ENCODE measurements at regions not wholly inside any gene's neighbourhood (a gene's known extent, or its start where the extent isn't known, plus 50 kb on each side); places are given as distances from the start of the nearest gene placed in this dataset.

DNA sequence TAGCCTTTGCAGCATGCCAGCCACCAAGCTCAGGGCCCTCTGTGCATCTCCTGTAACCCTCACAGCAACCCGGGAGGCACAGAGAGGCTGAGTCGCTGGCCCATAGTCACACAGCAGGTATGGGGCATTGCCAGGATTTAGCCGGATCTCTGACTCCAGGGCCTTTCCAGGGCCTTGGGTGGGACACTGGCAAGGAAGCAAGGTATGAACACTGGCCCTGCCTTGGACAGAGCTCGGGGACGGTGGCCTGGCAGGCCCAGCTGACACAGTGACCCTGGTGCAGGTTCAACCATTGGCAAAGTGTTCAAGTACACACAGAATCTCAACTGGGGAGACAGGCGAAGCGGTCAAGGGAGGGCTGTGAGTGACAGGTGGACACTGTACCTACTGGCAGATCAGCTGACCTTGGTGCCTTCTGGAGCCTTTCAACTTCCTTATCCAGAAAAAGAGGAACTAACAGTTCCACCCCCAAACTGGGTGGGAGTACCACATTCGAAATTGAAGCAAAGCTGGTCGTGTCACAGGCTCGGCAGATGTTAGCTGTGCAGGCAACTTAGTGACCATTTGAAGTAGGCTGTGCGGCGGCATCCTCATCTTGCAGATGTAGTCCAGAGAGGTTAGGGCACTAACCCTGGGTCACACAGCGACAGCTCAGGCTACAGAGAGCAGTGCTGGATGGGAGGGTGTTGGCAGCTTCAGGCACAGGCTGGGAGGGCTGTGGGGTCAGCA is 287.4 kb downstream of the SEC14L1 start:
- POLR2A ChIA-PET, result interaction anchor here (0.5 to 1.0 kb wide), 2 partner anchors 22 to 25 kb away, joined by 3 read pairs; no protein-coding TSS in a partner anchor

DNA sequence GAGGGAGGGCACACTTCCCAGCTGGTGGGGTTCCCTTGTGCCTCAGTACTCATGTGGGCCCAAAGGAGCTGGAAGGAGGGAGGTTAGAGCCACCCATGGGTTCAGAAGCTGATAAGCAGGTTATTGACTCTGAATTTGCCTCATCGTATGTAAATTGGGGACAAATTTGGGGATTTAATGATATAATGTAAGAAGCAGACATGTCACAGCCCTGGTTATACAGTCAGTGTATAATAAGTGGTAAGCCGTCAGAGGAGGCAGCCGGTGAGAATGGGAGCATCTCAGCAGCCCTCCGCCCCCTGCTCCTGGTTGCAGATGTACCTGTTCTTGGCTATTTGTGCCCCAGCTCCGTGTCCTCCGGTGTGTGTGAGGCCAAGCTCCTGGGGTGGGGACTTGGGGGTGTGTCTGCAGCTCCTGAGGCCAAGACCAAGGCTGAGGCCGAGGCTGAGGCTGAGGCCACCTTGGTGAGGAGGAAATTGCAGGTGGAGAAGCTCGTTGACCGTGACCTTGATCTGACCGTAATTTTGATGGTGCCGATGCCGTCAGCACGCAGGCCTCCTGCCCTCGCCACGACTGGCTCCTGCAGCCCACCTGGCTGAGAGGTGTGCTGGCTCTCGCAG is 288.1 kb downstream of the SEC14L1 start:
- CTCF ChIA-PET, result interaction anchor here (0.5 to 3.5 kb wide), 20 partner anchors 9 to 1693 kb away, joined by 3 to 62 read pairs (median 6); no protein-coding TSS in a partner anchor
- TF ChIP-seq, protein P1, sequence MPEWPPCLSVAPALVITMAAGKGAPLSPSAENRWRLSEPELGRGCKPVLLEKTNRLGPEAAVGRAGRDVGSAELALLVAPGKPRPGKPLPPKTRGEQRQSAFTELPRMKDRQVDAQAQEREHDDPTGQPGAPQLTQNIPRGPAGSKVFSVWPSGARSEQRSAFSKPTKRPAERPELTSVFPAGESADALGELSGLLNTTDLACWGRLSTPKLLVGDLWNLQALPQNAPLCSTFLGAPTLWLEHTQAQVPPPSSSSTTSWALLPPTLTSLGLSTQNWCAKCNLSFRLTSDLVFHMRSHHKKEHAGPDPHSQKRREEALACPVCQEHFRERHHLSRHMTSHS (tag by site-specific recombination; IDR thresholded peaks at IDR 0.05), result no peak
- TF ChIP-seq KLF16 (tag by site-specific recombination; IDR thresholded peaks at IDR 0.05), result no peak
- no peak overlapping the region for H3K27ac ChIP-seq (ENCODE audit: extremely low read depth, low read depth, low read length)
- no peaks in the 10 kb centered on the region for H3K9me3 ChIP-seq (ENCODE audit: control insufficient read depth, insufficient read depth, low read depth, low read length)
- H3K4me1 ChIP-seq (ENCODE audit: control insufficient read depth, insufficient read depth, low read length), result 0 out of 2 replicates have a peak, but pooled peaks cover 2% of the 10 kb centered on the region
- no peak overlapping the region for H3K4me3 ChIP-seq (ENCODE audit: low read depth, low read length)
- POLR2A ChIA-PET, result interaction anchor here (0.5 kb wide), 1 partner anchor 24 kb away, joined by 3 read pairs; no protein-coding TSS in a partner anchor
- peaks cover 0 to 3% of the 10 kb centered on the region in 2 experiments; a peak in 1 of 3 replicates for H3K36me3 ChIP-seq (ENCODE audit: control insufficient read depth in 2 of 2, insufficient read depth in 1 of 2, low read length in 2 of 2)

More for the DNA sequence above, 287.4 kb downstream of the SEC14L1 start:
- no peak overlapping the region for H3K27ac ChIP-seq (ENCODE audit: extremely low read depth, low read depth, low read length)
- no peak for TF ChIP-seq ZNF24 (tag by site-specific recombination; IDR thresholded peaks at IDR 0.05)
- TF ChIP-seq ZNF629 (tag by site-specific recombination; IDR thresholded peaks at IDR 0.05), result no peak
- no peak for TF ChIP-seq ZNF23 (tag by site-specific recombination; IDR thresholded peaks at IDR 0.05; ENCODE audit: borderline replicate concordance)
- TF ChIP-seq ZNF768 (tag by site-specific recombination; IDR thresholded peaks at IDR 0.05), result peak; percentile 96
- H3K36me3 ChIP-seq (ENCODE audit: control insufficient read depth in 2 of 2, insufficient read depth in 1 of 2, low read length in 2 of 2), result peaks cover 0 to 3% of the 10 kb centered on the region in 2 experiments; a peak in 1 of 3 replicates
- H3K4me3 ChIP-seq (ENCODE audit: low read depth, low read length), result no peak overlapping the region
- no peaks in the 10 kb centered on the region for H3K9me3 ChIP-seq (ENCODE audit: control insufficient read depth, insufficient read depth, low read depth, low read length)
- CTCF ChIA-PET, result interaction anchor here (0.7 to 3.5 kb wide), 14 partner anchors 8 to 114 kb away, joined by 3 to 62 read pairs (median 7); no protein-coding TSS in a partner anchor
- 0 out of 2 replicates have a peak, but pooled peaks cover 2% of the 10 kb centered on the region for H3K4me1 ChIP-seq (ENCODE audit: control insufficient read depth, insufficient read depth, low read length)

DNA sequence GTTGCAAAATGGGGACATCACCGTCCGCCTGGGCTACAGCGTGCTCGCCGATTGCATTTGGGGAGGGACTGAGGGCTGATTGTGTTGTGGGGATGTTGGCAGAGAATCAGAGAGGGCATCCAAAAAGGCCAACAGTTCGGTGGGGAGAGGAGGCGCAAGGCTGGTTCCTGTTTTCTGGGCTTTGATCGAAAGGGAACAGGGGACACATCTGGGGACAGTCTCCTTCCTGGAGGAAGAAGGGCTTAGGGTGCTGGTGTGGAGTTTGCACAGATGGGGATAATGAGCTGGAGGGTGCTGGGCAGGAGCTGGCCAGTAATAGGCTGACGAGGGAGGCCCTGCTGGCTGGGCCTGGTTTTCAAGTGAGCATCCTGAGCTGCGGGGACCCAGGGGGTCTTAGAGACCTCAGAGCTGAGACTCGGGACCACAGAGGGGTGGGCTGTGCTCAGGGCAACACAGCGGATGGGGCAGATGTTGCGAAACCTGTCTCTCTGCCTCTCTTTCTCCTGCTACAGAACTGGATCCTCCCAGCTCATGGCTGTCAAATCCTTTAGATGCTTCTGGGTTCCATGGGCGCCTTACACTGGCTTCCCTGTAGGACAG is 288.7 kb downstream of the SEC14L1 start:
- Histone ChIP-seq H3K4me3 (ENCODE audit: low read depth, low read length) (no peak overlapping the region), H3K27ac (ENCODE audit: extremely low read depth, low read depth, low read length) (no peak overlapping the region), H3K9me3 (ENCODE audit: control insufficient read depth, insufficient read depth, low read depth, low read length) (no peaks in the 10 kb centered on the region), H3K4me1 (ENCODE audit: control insufficient read depth, insufficient read depth, low read length) (0 out of 2 replicates have a peak, but pooled peaks cover 2% of the 10 kb centered on the region), H3K36me3 (ENCODE audit: control insufficient read depth in 2 of 2, insufficient read depth in 1 of 2, low read length in 2 of 2) (no peaks in the 10 kb centered on the region)
- CTCF ChIA-PET, result interaction anchor here (0.5 to 3.5 kb wide), 50 partner anchors 8 to 1693 kb away, joined by 3 to 62 read pairs (median 4); no protein-coding TSS in a partner anchor
- no peak for TF ChIP-seq OSR2 (tag by site-specific recombination; IDR thresholded peaks at IDR 0.05)
- POLR2A ChIA-PET, result interaction anchor here (0.5 to 1.5 kb wide), 5 partner anchors 8 to 127 kb away, joined by 3 to 9 read pairs (median 3); no protein-coding TSS in a partner anchor

DNA sequence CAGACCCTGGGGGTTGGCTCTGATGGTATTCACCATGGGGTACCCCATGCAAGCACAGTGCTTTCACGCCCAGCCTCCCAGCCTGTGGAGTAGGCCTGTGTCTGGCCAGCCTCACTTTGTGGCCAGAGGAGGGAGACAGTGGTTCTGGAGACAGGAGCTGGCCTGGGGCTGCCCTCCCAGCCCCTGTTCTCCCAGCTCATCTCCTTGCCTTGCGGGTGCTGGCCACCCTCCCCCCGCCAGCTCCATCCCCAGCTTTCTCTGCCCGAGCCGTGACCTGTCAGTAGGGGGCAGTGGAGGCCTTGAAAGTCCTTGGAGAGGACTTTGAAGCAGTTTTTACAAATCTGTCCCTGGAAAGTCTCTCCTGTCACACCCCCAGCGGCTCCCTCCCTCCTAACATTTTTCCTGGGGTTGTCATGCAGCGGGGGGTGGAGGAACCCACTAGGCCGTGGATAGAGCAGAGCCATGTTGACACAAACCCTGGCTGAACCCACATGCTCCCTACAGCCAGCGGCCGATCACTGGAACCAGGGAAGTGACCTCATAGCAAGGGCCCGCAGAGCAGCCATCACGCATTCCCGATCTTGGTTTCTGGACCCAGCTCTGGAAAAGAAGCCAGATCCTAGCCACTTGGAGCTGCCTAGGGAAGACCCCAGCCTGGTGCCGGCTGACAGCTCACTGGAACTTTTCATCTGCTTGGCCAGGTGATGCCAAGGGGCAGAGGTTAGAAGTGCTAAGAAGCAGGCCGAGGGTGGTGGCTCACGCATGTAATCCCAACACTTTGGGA is 289.4 kb downstream of the SEC14L1 start:
- ChIA-PET CTCF (interaction anchor here (0.5 to 3.5 kb wide), 49 partner anchors 8 to 584 kb away, joined by 3 to 62 read pairs (median 4); no protein-coding TSS in a partner anchor), POLR2A (interaction anchor here (0.5 to 1.5 kb wide), 5 partner anchors 9 to 126 kb away, joined by 3 to 9 read pairs (median 3); no protein-coding TSS in a partner anchor)
- Histone ChIP-seq H3K36me3 (ENCODE audit: control insufficient read depth in 2 of 2, insufficient read depth in 1 of 2, low read length in 2 of 2) (peaks cover 0 to 5% of the 10 kb centered on the region in 2 experiments; a peak in 1 of 3 replicates), H3K4me3 (ENCODE audit: low read depth, low read length) (no peak overlapping the region), H3K9me3 (ENCODE audit: control insufficient read depth, insufficient read depth, low read depth, low read length) (no peaks in the 10 kb centered on the region), H3K4me1 (ENCODE audit: control insufficient read depth, insufficient read depth, low read length) (peaks cover 2% of the 10 kb centered on the region; the same call in 1 of the 2 replicates), H3K27ac (ENCODE audit: extremely low read depth, low read depth, low read length) (no peak overlapping the region)
- TF ChIP-seq ZNF37A (tag by site-specific recombination; IDR thresholded peaks at IDR 0.05) (no peak), ZNF76 (tag by site-specific recombination; IDR thresholded peaks at IDR 0.05; ENCODE audit: borderline replicate concordance, low read depth) (no peak), SP7 (tag by site-specific recombination; IDR thresholded peaks at IDR 0.05) (no peak), ZIC2 (tag by site-specific recombination; IDR thresholded peaks at IDR 0.05) (peak; percentile 79), ZNF341 (tag by site-specific recombination; IDR thresholded peaks at IDR 0.05; ENCODE audit: low read depth) (peak; percentile 61), GLIS1 (tag by site-specific recombination; IDR thresholded peaks at IDR 0.05) (peak; percentile 90), ZNF658 (tag by site-specific recombination; IDR thresholded peaks at IDR 0.05) (no peak), ZNF274 (IDR thresholded peaks at IDR 0.05; ENCODE audit: low read length) (no peak), ZNF274 (tag by site-specific recombination; IDR thresholded peaks at IDR 0.05; ENCODE audit: borderline replicate concordance) (no peak)
- TF ChIP-seq, protein P2, sequence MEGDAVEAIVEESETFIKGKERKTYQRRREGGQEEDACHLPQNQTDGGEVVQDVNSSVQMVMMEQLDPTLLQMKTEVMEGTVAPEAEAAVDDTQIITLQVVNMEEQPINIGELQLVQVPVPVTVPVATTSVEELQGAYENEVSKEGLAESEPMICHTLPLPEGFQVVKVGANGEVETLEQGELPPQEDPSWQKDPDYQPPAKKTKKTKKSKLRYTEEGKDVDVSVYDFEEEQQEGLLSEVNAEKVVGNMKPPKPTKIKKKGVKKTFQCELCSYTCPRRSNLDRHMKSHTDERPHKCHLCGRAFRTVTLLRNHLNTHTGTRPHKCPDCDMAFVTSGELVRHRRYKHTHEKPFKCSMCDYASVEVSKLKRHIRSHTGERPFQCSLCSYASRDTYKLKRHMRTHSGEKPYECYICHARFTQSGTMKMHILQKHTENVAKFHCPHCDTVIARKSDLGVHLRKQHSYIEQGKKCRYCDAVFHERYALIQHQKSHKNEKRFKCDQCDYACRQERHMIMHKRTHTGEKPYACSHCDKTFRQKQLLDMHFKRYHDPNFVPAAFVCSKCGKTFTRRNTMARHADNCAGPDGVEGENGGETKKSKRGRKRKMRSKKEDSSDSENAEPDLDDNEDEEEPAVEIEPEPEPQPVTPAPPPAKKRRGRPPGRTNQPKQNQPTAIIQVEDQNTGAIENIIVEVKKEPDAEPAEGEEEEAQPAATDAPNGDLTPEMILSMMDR (tag by site-specific recombination; IDR thresholded peaks at IDR 0.05), result peak; percentile 55; the same call in 1 of the 2 replicates
- TF ChIP-seq, protein P3, sequence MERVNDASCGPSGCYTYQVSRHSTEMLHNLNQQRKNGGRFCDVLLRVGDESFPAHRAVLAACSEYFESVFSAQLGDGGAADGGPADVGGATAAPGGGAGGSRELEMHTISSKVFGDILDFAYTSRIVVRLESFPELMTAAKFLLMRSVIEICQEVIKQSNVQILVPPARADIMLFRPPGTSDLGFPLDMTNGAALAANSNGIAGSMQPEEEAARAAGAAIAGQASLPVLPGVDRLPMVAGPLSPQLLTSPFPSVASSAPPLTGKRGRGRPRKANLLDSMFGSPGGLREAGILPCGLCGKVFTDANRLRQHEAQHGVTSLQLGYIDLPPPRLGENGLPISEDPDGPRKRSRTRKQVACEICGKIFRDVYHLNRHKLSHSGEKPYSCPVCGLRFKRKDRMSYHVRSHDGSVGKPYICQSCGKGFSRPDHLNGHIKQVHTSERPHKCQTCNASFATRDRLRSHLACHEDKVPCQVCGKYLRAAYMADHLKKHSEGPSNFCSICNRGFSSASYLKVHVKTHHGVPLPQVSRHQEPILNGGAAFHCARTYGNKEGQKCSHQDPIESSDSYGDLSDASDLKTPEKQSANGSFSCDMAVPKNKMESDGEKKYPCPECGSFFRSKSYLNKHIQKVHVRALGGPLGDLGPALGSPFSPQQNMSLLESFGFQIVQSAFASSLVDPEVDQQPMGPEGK (tag by site-specific recombination; IDR thresholded peaks at IDR 0.05), result 0 out of 2 replicates have a peak, but pooled peaks have one; percentile 27
